ENCODE measurements at regions not wholly inside any gene's neighbourhood (a gene's known extent, or its start where the extent isn't known, plus 50 kb on each side); places are given as distances from the start of the nearest gene placed in this dataset.

GRCh38 chr3:59446775-59447465 lies 397.1 kb upstream of the CFAP20DC start:
- DNase-seq (ENCODE audit: low spot score): no peak

- DNase-seq (ENCODE audit: low spot score): no peak
Measured at GRCh38 chr3:59444676-59445075, 394.9 kb upstream of the CFAP20DC start.

- no peak for DNase-seq (ENCODE audit: low spot score)
Measured at GRCh38 chr3:59444294-59444671, 394.5 kb upstream of the CFAP20DC start.

GRCh38 chr3:59443618-59444293 lies 393.9 kb upstream of the CFAP20DC start:
- DNase-seq (ENCODE audit: low spot score): no peak

- no peak for DNase-seq (ENCODE audit: low spot score)
Measured at GRCh38 chr3:59442046-59442445, 392.2 kb upstream of the CFAP20DC start.

- DNase-seq (ENCODE audit: low spot score): no peak
Measured at GRCh38 chr3:59440285-59441028, 390.6 kb upstream of the CFAP20DC start.

GRCh38 chr3:59438492-59438891 lies 388.7 kb upstream of the CFAP20DC start:
- no peak for DNase-seq (ENCODE audit: low spot score)

- no peak for DNase-seq (ENCODE audit: low spot score)
Measured at GRCh38 chr3:59436164-59436958, 386.5 kb upstream of the CFAP20DC start.

GRCh38 chr3:59433546-59433945 lies 383.7 kb upstream of the CFAP20DC start:
- DNase-seq (ENCODE audit: low spot score): no peak

GRCh38 chr3:59432665-59433064 lies 382.8 kb upstream of the CFAP20DC start:
- DNase-seq (ENCODE audit: low spot score): peak; percentile 30

- DNase-seq (ENCODE audit: low spot score): no peak
Measured at GRCh38 chr3:59430341-59430740, 380.5 kb upstream of the CFAP20DC start.

GRCh38 chr3:59429198-59429597 lies 379.4 kb upstream of the CFAP20DC start:
- DNase-seq (ENCODE audit: low spot score): no peak

GRCh38 chr3:59426821-59427565 lies 377.2 kb upstream of the CFAP20DC start:
- peak; percentile 72 for DNase-seq (ENCODE audit: low spot score)

GRCh38 chr3:59425942-59426341 lies 376.1 kb upstream of the CFAP20DC start:
- no peak for DNase-seq (ENCODE audit: low spot score)

GRCh38 chr3:59425371-59425770 lies 375.5 kb upstream of the CFAP20DC start:
- DNase-seq (ENCODE audit: low spot score): peak; percentile 73

GRCh38 chr3:59424268-59425010 lies 374.6 kb upstream of the CFAP20DC start:
- peak; percentile 83 for DNase-seq (ENCODE audit: low spot score)

- DNase-seq (ENCODE audit: low spot score): no peak
Measured at GRCh38 chr3:59423707-59424106, 373.9 kb upstream of the CFAP20DC start.

- no peak for DNase-seq (ENCODE audit: low spot score)
Measured at GRCh38 chr3:59422312-59422711, 372.5 kb upstream of the CFAP20DC start.

- DNase-seq (ENCODE audit: low spot score): no peak
Measured at GRCh38 chr3:59418836-59419235, 369.0 kb upstream of the CFAP20DC start.

- DNase-seq (ENCODE audit: low spot score): no peak
Measured at GRCh38 chr3:59412516-59412915, 362.7 kb upstream of the CFAP20DC start.

- no peak for DNase-seq (ENCODE audit: low spot score)
Measured at GRCh38 chr3:59411694-59412093, 361.9 kb upstream of the CFAP20DC start.

Measured in AG20443 (cell line).